ENCODE measurements at regions not wholly inside any gene's neighbourhood (a gene's known extent, or its start where the extent isn't known, plus 50 kb on each side); places are given as distances from the start of the nearest gene placed in this dataset.

DNA sequence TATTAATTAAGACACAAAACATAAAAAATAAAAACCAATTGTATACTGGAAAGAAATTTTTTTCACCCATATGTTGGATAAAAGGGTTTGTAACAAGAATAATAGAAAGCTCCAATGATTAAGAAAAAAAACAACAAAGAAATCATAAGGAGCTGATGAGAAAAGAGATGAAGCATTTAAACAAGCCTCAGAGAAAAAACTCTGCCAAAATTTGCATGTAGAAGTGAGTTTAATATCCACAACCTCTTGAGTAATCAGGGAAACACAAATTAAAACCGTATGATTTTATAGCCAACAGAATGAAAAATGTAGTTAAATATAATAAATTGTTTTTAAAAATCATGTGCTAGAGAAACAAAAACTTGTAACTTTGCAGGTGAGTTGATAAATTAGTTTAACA, 192.9 kb downstream of the BCHE start:
- TF ChIP-seq EZH2 (IDR thresholded peaks at IDR 0.05; ENCODE audit: low read length): no peak
- TF ChIP-seq, protein P1, sequence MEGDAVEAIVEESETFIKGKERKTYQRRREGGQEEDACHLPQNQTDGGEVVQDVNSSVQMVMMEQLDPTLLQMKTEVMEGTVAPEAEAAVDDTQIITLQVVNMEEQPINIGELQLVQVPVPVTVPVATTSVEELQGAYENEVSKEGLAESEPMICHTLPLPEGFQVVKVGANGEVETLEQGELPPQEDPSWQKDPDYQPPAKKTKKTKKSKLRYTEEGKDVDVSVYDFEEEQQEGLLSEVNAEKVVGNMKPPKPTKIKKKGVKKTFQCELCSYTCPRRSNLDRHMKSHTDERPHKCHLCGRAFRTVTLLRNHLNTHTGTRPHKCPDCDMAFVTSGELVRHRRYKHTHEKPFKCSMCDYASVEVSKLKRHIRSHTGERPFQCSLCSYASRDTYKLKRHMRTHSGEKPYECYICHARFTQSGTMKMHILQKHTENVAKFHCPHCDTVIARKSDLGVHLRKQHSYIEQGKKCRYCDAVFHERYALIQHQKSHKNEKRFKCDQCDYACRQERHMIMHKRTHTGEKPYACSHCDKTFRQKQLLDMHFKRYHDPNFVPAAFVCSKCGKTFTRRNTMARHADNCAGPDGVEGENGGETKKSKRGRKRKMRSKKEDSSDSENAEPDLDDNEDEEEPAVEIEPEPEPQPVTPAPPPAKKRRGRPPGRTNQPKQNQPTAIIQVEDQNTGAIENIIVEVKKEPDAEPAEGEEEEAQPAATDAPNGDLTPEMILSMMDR (optimal IDR thresholded peaks at IDR 0.05 in 1 of 3, IDR thresholded peaks at IDR 0.05 in 1 of 3, conservative IDR thresholded peaks at IDR 0.05 in 1 of 3; ENCODE audit: extremely low read depth in 1 of 3, insufficient read depth in 2 of 3, low read length in 3 of 3): no peak
